ENCODE measurements at regions not wholly inside any gene's neighbourhood (a gene's known extent, or its start where the extent isn't known, plus 50 kb on each side); places are given as distances from the start of the nearest gene placed in this dataset.

- Histone ChIP-seq H3K4me3 (ENCODE audit: low read length) (no peak overlapping the region), H3K79me2 (ENCODE audit: low read length) (no peaks in the 10 kb centered on the region), H4K20me1 (ENCODE audit: insufficient read depth, low read length) (no peaks in the 10 kb centered on the region), H3K4me2 (ENCODE audit: low read length) (no peak overlapping the region), H2AFZ (ENCODE audit: low read depth, low read length) (no peak overlapping the region), H3K27me3 (ENCODE audit: low read depth, low read length) (no peaks in the 10 kb centered on the region), H3K9ac (ENCODE audit: low read length) (no peak overlapping the region), H3K36me3 (replicated peaks; ENCODE audit: low read depth, low read length) (no peaks in the 10 kb centered on the region), H3K4me1 (ENCODE audit: low read length) (no peaks in the 10 kb centered on the region), H3K9me3 (ENCODE audit: insufficient read depth, low read length) (no peaks in the 10 kb centered on the region), H3K27ac (ENCODE audit: low read length) (no peak overlapping the region)
- TF ChIP-seq CTCF (IDR thresholded peaks at IDR 0.05; ENCODE audit: low read depth, low read length) (no peak), EZH2phosphoT487 (IDR thresholded peaks at IDR 0.05; ENCODE audit: low read depth) (no peak)
Observed at GRCh38 chr3:33929813-33930212, 131.4 kb downstream of the PDCD6IP start.

GRCh38 chr3:33931512-33931911 lies 133.1 kb downstream of the PDCD6IP start:
- Histone ChIP-seq H3K79me2 (ENCODE audit: low read length) (no peaks in the 10 kb centered on the region), H3K4me1 (ENCODE audit: low read length) (no peaks in the 10 kb centered on the region), H3K27me3 (ENCODE audit: low read depth, low read length) (no peaks in the 10 kb centered on the region), H2AFZ (ENCODE audit: low read depth, low read length) (no peak overlapping the region), H3K4me3 (ENCODE audit: low read length) (no peak overlapping the region), H3K4me2 (ENCODE audit: low read length) (no peak overlapping the region), H3K36me3 (replicated peaks; ENCODE audit: low read depth, low read length) (no peaks in the 10 kb centered on the region), H3K9ac (ENCODE audit: low read length) (no peak overlapping the region), H4K20me1 (ENCODE audit: insufficient read depth, low read length) (no peaks in the 10 kb centered on the region), H3K27ac (ENCODE audit: low read length) (no peak overlapping the region), H3K9me3 (ENCODE audit: insufficient read depth, low read length) (no peaks in the 10 kb centered on the region)
- TF ChIP-seq CTCF (IDR thresholded peaks at IDR 0.05; ENCODE audit: low read depth, low read length): no peak
- TF ChIP-seq EZH2phosphoT487 (IDR thresholded peaks at IDR 0.05; ENCODE audit: low read depth): no peak

GRCh38 chr3:33932010-33932764 lies 133.8 kb downstream of the PDCD6IP start:
- Histone ChIP-seq H3K4me3 (ENCODE audit: low read length) (no peak overlapping the region), H3K79me2 (ENCODE audit: low read length) (no peaks in the 10 kb centered on the region), H3K9ac (ENCODE audit: low read length) (no peak overlapping the region), H3K4me1 (ENCODE audit: low read length) (no peaks in the 10 kb centered on the region), H3K27me3 (ENCODE audit: low read depth, low read length) (no peaks in the 10 kb centered on the region), H4K20me1 (ENCODE audit: insufficient read depth, low read length) (no peaks in the 10 kb centered on the region), H2AFZ (ENCODE audit: low read depth, low read length) (no peak overlapping the region), H3K4me2 (ENCODE audit: low read length) (no peak overlapping the region), H3K27ac (ENCODE audit: low read length) (no peak overlapping the region), H3K36me3 (replicated peaks; ENCODE audit: low read depth, low read length) (no peaks in the 10 kb centered on the region), H3K9me3 (ENCODE audit: insufficient read depth, low read length) (no peaks in the 10 kb centered on the region)
- TF ChIP-seq EZH2phosphoT487 (IDR thresholded peaks at IDR 0.05; ENCODE audit: low read depth) (no peak), CTCF (IDR thresholded peaks at IDR 0.05; ENCODE audit: low read depth, low read length) (no peak)

GRCh38 chr3:33936171-33936920 lies 137.9 kb downstream of the PDCD6IP start:
- Histone ChIP-seq H3K4me1 (ENCODE audit: low read length) (no peaks in the 10 kb centered on the region), H3K9me3 (ENCODE audit: insufficient read depth, low read length) (no peaks in the 10 kb centered on the region), H2AFZ (ENCODE audit: low read depth, low read length) (no peak overlapping the region), H3K36me3 (replicated peaks; ENCODE audit: low read depth, low read length) (no peaks in the 10 kb centered on the region), H3K9ac (ENCODE audit: low read length) (no peak overlapping the region), H3K79me2 (ENCODE audit: low read length) (no peaks in the 10 kb centered on the region), H4K20me1 (ENCODE audit: insufficient read depth, low read length) (no peaks in the 10 kb centered on the region), H3K27ac (ENCODE audit: low read length) (no peak overlapping the region), H3K4me3 (ENCODE audit: low read length) (no peak overlapping the region), H3K4me2 (ENCODE audit: low read length) (no peak overlapping the region), H3K27me3 (ENCODE audit: low read depth, low read length) (no peaks in the 10 kb centered on the region; the same call in 1 of the 2 replicates)
- no peak for TF ChIP-seq CTCF (IDR thresholded peaks at IDR 0.05; ENCODE audit: low read depth, low read length)
